ENCODE measurements at regions not wholly inside any gene's neighbourhood (a gene's known extent, or its start where the extent isn't known, plus 50 kb on each side); places are given as distances from the start of the nearest gene placed in this dataset.

DNA sequence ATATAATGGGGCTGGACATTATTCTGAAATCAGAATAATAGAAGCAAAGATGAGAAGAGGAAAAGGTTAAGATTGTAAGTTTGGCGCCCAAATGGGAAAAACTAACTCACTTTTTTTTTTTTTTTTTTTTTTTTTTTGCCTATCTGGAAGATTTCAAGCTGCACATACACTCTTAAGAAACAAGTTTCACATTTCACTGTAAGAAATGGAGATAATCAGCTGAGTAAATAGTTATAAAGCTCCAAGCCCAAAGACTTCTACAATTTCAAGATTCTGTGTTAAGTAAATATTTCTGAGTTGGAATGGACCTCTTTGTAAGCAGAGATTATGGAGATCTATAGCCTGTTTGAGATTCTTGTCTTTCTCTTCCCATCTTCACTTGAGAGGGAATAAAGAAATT lies 140.0 kb downstream of the SLC17A6 start:
- H3K9me3 Mint-ChIP-seq: peaks cover 2% of the 10 kb centered on the region
- H3K36me3 Mint-ChIP-seq (ENCODE audit: low read depth): no peaks in the 10 kb centered on the region
- ATAC-seq (ENCODE audit: low read depth) (no peak), DNase-seq (no peak)
- H3K27me3 Mint-ChIP-seq: no peaks in the 10 kb centered on the region
- ChIA-PET POLR2A (no interaction called here), CTCF (no interaction called here)
- H3K27ac Mint-ChIP-seq: no peak overlapping the region
- TF ChIP-seq, protein P1, sequence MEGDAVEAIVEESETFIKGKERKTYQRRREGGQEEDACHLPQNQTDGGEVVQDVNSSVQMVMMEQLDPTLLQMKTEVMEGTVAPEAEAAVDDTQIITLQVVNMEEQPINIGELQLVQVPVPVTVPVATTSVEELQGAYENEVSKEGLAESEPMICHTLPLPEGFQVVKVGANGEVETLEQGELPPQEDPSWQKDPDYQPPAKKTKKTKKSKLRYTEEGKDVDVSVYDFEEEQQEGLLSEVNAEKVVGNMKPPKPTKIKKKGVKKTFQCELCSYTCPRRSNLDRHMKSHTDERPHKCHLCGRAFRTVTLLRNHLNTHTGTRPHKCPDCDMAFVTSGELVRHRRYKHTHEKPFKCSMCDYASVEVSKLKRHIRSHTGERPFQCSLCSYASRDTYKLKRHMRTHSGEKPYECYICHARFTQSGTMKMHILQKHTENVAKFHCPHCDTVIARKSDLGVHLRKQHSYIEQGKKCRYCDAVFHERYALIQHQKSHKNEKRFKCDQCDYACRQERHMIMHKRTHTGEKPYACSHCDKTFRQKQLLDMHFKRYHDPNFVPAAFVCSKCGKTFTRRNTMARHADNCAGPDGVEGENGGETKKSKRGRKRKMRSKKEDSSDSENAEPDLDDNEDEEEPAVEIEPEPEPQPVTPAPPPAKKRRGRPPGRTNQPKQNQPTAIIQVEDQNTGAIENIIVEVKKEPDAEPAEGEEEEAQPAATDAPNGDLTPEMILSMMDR (IDR thresholded peaks at IDR 0.05): no peak
- H3K4me1 Mint-ChIP-seq: no peaks in the 10 kb centered on the region
- intact Hi-C loops (cut with micrococcal nuclease): no loop called here
- no peak overlapping the region for H3K4me3 Mint-ChIP-seq

DNA sequence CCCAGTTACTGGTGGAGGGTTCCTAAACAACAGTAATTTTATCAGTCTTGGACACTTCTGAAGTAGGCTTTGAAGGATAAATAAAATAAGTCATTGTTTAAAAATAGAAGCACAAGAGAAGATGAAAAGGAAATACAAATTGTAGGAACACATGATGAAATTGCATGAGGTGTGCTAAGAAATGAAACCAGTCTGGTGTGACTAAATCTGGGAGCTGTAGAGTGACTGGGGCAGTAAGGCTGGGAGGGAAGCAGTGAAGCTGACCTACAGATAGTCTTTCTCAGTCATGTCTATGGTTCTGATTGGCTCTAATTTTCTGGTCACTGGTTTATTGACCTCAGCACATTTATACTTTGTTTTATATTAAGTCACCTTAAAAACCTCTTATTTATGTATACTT lies 139.1 kb downstream of the SLC17A6 start:
- Mint-ChIP-seq H3K4me3 (no peak overlapping the region), H3K36me3 (ENCODE audit: low read depth) (no peaks in the 10 kb centered on the region), H3K27ac (no peak overlapping the region), H3K4me1 (no peaks in the 10 kb centered on the region), H3K27me3 (no peaks in the 10 kb centered on the region), H3K9me3 (peaks cover 2% of the 10 kb centered on the region)
- ATAC-seq (ENCODE audit: low read depth): no peak
- POLR2A ChIA-PET: no interaction called here
- CTCF ChIA-PET: no interaction called here
- intact Hi-C loops (cut with micrococcal nuclease): no loop called here
- no peak for DNase-seq
- TF ChIP-seq, protein P1 (IDR thresholded peaks at IDR 0.05): no peak

DNA sequence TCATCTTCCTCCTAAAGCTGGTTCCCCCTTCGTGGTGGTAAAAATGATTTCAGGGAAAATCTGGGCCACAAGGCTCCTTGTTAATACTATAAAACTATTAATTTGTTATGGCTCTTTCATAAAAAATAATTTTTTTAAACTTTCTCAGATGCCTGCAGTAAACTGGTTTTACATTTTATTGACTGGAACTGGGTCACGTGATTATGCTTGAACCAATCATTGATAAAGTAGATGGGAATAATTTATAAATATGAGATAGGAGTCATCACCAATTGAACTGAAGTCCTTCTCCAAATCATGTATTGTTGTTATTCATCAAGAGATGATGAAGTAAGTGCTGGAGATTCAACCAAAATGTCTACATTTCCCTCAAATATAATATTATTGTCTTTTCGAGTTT lies 138.4 kb downstream of the SLC17A6 start:
- CTCF ChIA-PET: no interaction called here

DNA sequence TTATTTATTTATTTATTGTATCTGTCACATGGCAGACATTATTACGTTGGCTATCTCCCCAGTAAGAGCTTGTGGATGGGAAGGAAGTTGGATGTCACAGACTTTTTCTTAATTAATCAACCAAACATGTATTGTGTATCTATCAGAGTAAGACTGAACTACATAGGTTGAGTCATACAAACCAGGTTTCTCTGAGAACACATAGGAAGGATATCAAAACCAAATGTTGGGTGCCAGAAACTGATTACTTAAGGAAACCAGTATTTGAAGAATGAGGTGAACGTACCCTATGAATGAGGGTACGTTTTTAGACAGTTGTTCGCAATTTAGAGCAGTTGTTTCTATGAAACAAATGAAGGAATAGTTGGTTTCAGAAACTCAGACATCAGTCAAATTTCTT lies 136.4 kb downstream of the SLC17A6 start:
- no peak for ATAC-seq (ENCODE audit: low read depth)
- no peaks in the 10 kb centered on the region for H3K27me3 Mint-ChIP-seq
- no peaks in the 10 kb centered on the region for H3K36me3 Mint-ChIP-seq (ENCODE audit: low read depth)
- no peak for DNase-seq
- no peaks in the 10 kb centered on the region for H3K9me3 Mint-ChIP-seq
- intact Hi-C loops (cut with micrococcal nuclease): no loop called here
- ChIA-PET CTCF (no interaction called here), POLR2A (no interaction called here)
- H3K4me1 Mint-ChIP-seq: no peaks in the 10 kb centered on the region
- no peak overlapping the region for H3K4me3 Mint-ChIP-seq
- TF ChIP-seq, protein P1 (IDR thresholded peaks at IDR 0.05): no peak
- H3K27ac Mint-ChIP-seq: no peak overlapping the region

More for the DNA sequence above, 138.4 kb downstream of the SLC17A6 start:
- Mint-ChIP-seq H3K9me3 (no peaks in the 10 kb centered on the region), H3K4me1 (no peaks in the 10 kb centered on the region), H3K27me3 (no peaks in the 10 kb centered on the region), H3K4me3 (no peak overlapping the region), H3K27ac (no peak overlapping the region), H3K36me3 (ENCODE audit: low read depth) (no peaks in the 10 kb centered on the region)
- DNase-seq: no peak
- ATAC-seq (ENCODE audit: low read depth): no peak
- POLR2A ChIA-PET: no interaction called here
- intact Hi-C loops (cut with micrococcal nuclease): no loop called here
- TF ChIP-seq, protein P1 (IDR thresholded peaks at IDR 0.05): no peak

DNA sequence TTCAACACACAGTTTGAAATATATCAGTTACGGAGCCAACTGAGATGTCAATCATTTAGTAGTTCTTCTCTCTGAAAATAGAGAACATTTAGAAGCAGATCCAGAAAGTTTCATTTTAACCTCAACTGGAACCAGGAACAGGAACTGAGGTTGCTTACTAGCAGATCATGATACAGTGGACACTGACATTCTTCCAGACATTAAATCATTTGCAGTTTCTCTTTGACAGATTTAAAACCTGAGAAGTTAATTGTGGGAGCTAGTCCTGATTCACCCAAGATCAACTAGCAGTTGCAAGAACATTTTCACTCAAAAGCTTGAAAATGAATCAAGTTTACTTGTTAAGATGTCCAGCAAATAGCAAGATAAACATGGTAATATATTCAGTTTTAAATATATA lies 135.4 kb downstream of the SLC17A6 start:
- no peaks in the 10 kb centered on the region for H3K36me3 Mint-ChIP-seq (ENCODE audit: low read depth)
- no peak for ATAC-seq (ENCODE audit: low read depth)
- ChIA-PET CTCF (no interaction called here), POLR2A (no interaction called here)
- H3K9me3 Mint-ChIP-seq: no peaks in the 10 kb centered on the region
- TF ChIP-seq, protein P1 (IDR thresholded peaks at IDR 0.05): no peak
- H3K4me1 Mint-ChIP-seq: no peaks in the 10 kb centered on the region
- H3K4me3 Mint-ChIP-seq: no peak overlapping the region
- no peak for DNase-seq
- intact Hi-C loops (cut with micrococcal nuclease): no loop called here
- H3K27ac Mint-ChIP-seq: no peak overlapping the region
- H3K27me3 Mint-ChIP-seq: no peaks in the 10 kb centered on the region

All from activated B cell treated with CpG ODN at 0.5 μM for 24 hours (primary cell).